SK-N-SH treated with all-trans-retinoic acid at 6 μM for 48 hours (cell line): ENCODE measurements at regions not wholly inside any gene's neighbourhood (a gene's known extent, or its start where the extent isn't known, plus 50 kb on each side); places are given as distances from the start of the nearest gene placed in this dataset.

Experiments used
- ATAC-seq: fragments of 200-7000 bp; cut with Tn5 transposase; 3 replicates; pipeline ENCODE4 v1.9.1; 2020; ENCODE audit warnings: mild to moderate bottlenecking, moderate library complexity
- ARNTL ChIP-seq: fragments of 450-650 bp; formaldehyde crosslinking; IDR thresholded peaks from 2 replicates; pipeline ENCODE4 v1.5.0; 2020; ENCODE audit warnings: low read depth, mild to moderate bottlenecking, moderate library complexity, borderline replicate concordance
- BACH2 ChIP-seq: fragments of 250-450 bp; sonication (Bioruptor Pico); IDR thresholded peaks from 2 replicates; pipeline ENCODE4 v1.9.0; 2021; ENCODE audit warnings: mild to moderate bottlenecking, borderline replicate concordance
- CREB5 ChIP-seq: fragments of 250-450 bp; sonication (Bioruptor Pico); IDR thresholded peaks from 2 replicates; pipeline ENCODE4 v1.5.1; 2020; ENCODE audit warnings: low read depth, mild to moderate bottlenecking, moderate library complexity
- CSDC2 ChIP-seq: fragments of 250-450 bp; sonication (Bioruptor Pico); IDR thresholded peaks from 2 replicates; pipeline ENCODE4 v1.5.0; 2020; ENCODE audit warnings: mild to moderate bottlenecking, moderate library complexity
- CSRNP3 ChIP-seq: fragments of 250-450 bp; sonication (Bioruptor Pico); IDR thresholded peaks from 2 replicates; pipeline ENCODE4 v1.5.1; 2021; ENCODE audit warnings: mild to moderate bottlenecking, moderate library complexity
- ESRRG ChIP-seq: fragments of 250-450 bp; sonication (Bioruptor Pico); IDR thresholded peaks from 2 replicates; pipeline ENCODE4 v1.6.1; 2021; ENCODE audit warnings: mild to moderate bottlenecking
- GLIS3 ChIP-seq: fragments of 250-450 bp; sonication (Bioruptor Pico); IDR thresholded peaks from 2 replicates; pipeline ENCODE4 v1.5.0; 2020; ENCODE audit warnings: mild to moderate bottlenecking, moderate library complexity
- ISL1 ChIP-seq: fragments of 250-450 bp; sonication (Bioruptor Pico); IDR thresholded peaks from 2 replicates; pipeline ENCODE4 v2.1.2; 2022; ENCODE audit warnings: mild to moderate bottlenecking, moderate library complexity
- OSR1 ChIP-seq: fragments of 250-450 bp; sonication (Bioruptor Pico); IDR thresholded peaks from 2 replicates; pipeline ENCODE4 v1.8.0; 2022; ENCODE audit warnings: moderate library complexity, mild to moderate bottlenecking, inconsistent platforms
- PATZ1 ChIP-seq: fragments of 250-450 bp; sonication (Bioruptor Pico); IDR thresholded peaks from 2 replicates; pipeline ENCODE4 v1.8.0; 2020; ENCODE audit warnings: mild to moderate bottlenecking, moderate library complexity, borderline replicate concordance
- PPARA ChIP-seq: fragments of 250-450 bp; sonication (Bioruptor Pico); IDR thresholded peaks from 2 replicates; pipeline ENCODE4 v1.5.0; 2020; ENCODE audit warnings: mild to moderate bottlenecking, borderline replicate concordance
- RARB ChIP-seq: fragments of 250-450 bp; sonication (Bioruptor Pico); IDR thresholded peaks from 2 replicates; pipeline ENCODE4 v1.8.0; 2021; ENCODE audit warnings: mild to moderate bottlenecking, moderate library complexity
- SNAI2 ChIP-seq: fragments of 250-450 bp; sonication (Bioruptor Pico); IDR thresholded peaks from 2 replicates; pipeline ENCODE4 v1.5.0; 2020; ENCODE audit warnings: mild to moderate bottlenecking, moderate library complexity
- TCF4 ChIP-seq: fragments of 250-450 bp; sonication (Bioruptor Pico); IDR thresholded peaks from 2 replicates; pipeline ENCODE4 v1.8.0; 2021; ENCODE audit warnings: mild to moderate bottlenecking, moderate library complexity, borderline replicate concordance
- TOX ChIP-seq: fragments of 250-450 bp; sonication (Bioruptor Pico); IDR thresholded peaks from 2 replicates; pipeline ENCODE4 v1.8.0; 2021; ENCODE audit warnings: mild to moderate bottlenecking, moderate library complexity, borderline replicate concordance
- TSHZ2 ChIP-seq: fragments of 250-450 bp; sonication (Bioruptor Pico); IDR thresholded peaks from 2 replicates; pipeline ENCODE4 v1.5.0; 2020; ENCODE audit warnings: mild to moderate bottlenecking, moderate library complexity
- ZC3H10 ChIP-seq: fragments of 250-450 bp; sonication (Bioruptor Pico); IDR thresholded peaks from 2 replicates; pipeline ENCODE4 v1.5.1; 2021; ENCODE audit warnings: mild to moderate bottlenecking, moderate library complexity
- ZFP3 ChIP-seq: fragments of 250-450 bp; sonication (Bioruptor Pico); IDR thresholded peaks from 2 replicates; pipeline ENCODE4 v1.5.0; 2020; ENCODE audit warnings: mild to moderate bottlenecking, moderate library complexity
- ZNF565 ChIP-seq: fragments of 450-650 bp; formaldehyde crosslinking; conservative IDR thresholded peaks from 2 replicates; pipeline ENCODE4 v1.5.0; 2020; ENCODE audit warnings: low read depth, mild to moderate bottlenecking, moderate library complexity
- ZNF70 ChIP-seq: fragments of 450-650 bp; formaldehyde crosslinking; IDR thresholded peaks from 2 replicates; pipeline ENCODE4 v1.5.0; 2020; ENCODE audit warnings: mild to moderate bottlenecking, moderate library complexity
- ZNF8 ChIP-seq: fragments of 450-650 bp; formaldehyde crosslinking; IDR thresholded peaks from 2 replicates; pipeline ENCODE4 v1.5.0; 2020; ENCODE audit warnings: mild to moderate bottlenecking, moderate library complexity

- peak; percentile 95 for TF ChIP-seq ZNF8 (CRISPR knock-in tag)
- TF ChIP-seq ZNF70 (CRISPR knock-in tag), result no peak
- no peak for ATAC-seq
Measured at GRCh38 chr12:23088594-23088993, 463.6 kb downstream of the ETNK1 start.

GRCh38 chr12:23093488-23093887 is 468.5 kb downstream of the ETNK1 start:
- no peak for TF ChIP-seq CSDC2 (CRISPR knock-in tag)
- peak; percentile 30; the same call in 1 of the 2 replicates for TF ChIP-seq ISL1 (CRISPR knock-in tag)
- no peak for TF ChIP-seq OSR1
- ATAC-seq, result no peak

GRCh38 chr12:23096321-23096720 is 471.4 kb downstream of the ETNK1 start:
- ATAC-seq, result no peak
- TF ChIP-seq BACH2 (CRISPR knock-in tag), result no peak

- no peak for TF ChIP-seq PPARA
- TF ChIP-seq RARB (CRISPR knock-in tag), result no peak
- TF ChIP-seq PATZ1 (CRISPR knock-in tag), result no peak
- no peak for TF ChIP-seq TSHZ2 (CRISPR knock-in tag)
- no peak for TF ChIP-seq ZFP3 (CRISPR knock-in tag)
- TF ChIP-seq GLIS3 (CRISPR knock-in tag), result no peak
- TF ChIP-seq SNAI2 (CRISPR knock-in tag), result no peak
- TF ChIP-seq CREB5 (CRISPR knock-in tag), result no peak
- no peak for TF ChIP-seq ISL1 (CRISPR knock-in tag)
- no peak for TF ChIP-seq TOX (CRISPR knock-in tag)
- no peak for TF ChIP-seq ARNTL
- TF ChIP-seq TCF4 (CRISPR knock-in tag), result no peak
- ATAC-seq, result no peak
Measured at GRCh38 chr12:23098110-23098509, 473.1 kb downstream of the ETNK1 start.

- no peak; the same call in 2 of the 3 replicates for ATAC-seq
- TF ChIP-seq CSRNP3 (CRISPR knock-in tag) (peak; percentile 97), TSHZ2 (CRISPR knock-in tag) (peak; percentile 98), PPARA (no peak), ESRRG (CRISPR knock-in tag) (peak; percentile 96; the same call in 1 of the 2 replicates), ZNF565 (CRISPR knock-in tag) (no peak), RARB (CRISPR knock-in tag) (no peak), ISL1 (CRISPR knock-in tag) (peak; percentile 99), OSR1 (no peak), CREB5 (CRISPR knock-in tag) (peak; percentile 100), TOX (CRISPR knock-in tag) (no peak), ARNTL (no peak), ZC3H10 (CRISPR knock-in tag) (0 out of 2 replicates have a peak, but pooled peaks have one; percentile 5), BACH2 (CRISPR knock-in tag) (no peak), ZNF70 (CRISPR knock-in tag) (peak; percentile 55), GLIS3 (CRISPR knock-in tag) (peak; percentile 95), ZFP3 (CRISPR knock-in tag) (peak; percentile 80)
Measured at GRCh38 chr12:23098517-23098916, 473.5 kb downstream of the ETNK1 start.
